ENCODE measurements at regions not wholly inside any gene's neighbourhood (a gene's known extent, or its start where the extent isn't known, plus 50 kb on each side); places are given as distances from the start of the nearest gene placed in this dataset.

DNA sequence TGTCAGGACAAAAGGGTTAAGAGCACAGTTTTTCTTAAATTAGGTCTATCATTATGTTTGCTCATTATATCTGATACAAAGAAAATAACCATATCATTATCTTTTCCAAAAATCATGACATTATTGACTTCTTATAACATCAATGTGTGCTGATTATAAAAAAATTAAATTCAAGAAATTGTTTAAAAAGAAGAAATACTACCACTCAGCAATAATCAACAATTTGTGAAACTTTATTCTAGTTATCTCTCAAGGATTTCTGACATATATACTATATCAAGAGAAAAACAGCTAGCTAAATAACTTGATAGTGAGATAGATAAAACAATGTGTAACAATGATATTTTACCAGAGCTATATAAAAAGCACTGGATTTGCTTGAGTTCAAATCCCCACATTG, 360.7 kb upstream of the PHF14 start:
- no peaks in the 10 kb centered on the region for H3K9me3 Mint-ChIP-seq
- no peaks in the 10 kb centered on the region for H3K9me3 ChIP-seq (ENCODE audit: control insufficient read depth in 1 of 2, insufficient read depth in 1 of 2, low read length in 2 of 2)
- H3K4me3 ChIP-seq (ENCODE audit: low read length) = no peak overlapping the region
- no peak for ATAC-seq (ENCODE audit: poor library complexity)
- ChIA-PET POLR2A (no interaction called here), CTCF (no interaction called here)
- H3K27ac Mint-ChIP-seq = no peak overlapping the region
- H3K36me3 Mint-ChIP-seq (ENCODE audit: low read depth) = no peaks in the 10 kb centered on the region
- H3K36me3 ChIP-seq (ENCODE audit: insufficient read depth, low read length) = no peaks in the 10 kb centered on the region
- H3K4me1 ChIP-seq (ENCODE audit: insufficient read depth, low read length) = no peaks in the 10 kb centered on the region
- H3K4me3 Mint-ChIP-seq = no peak overlapping the region
- DNase-seq = no peak
- intact Hi-C loops (cut with DNase I, micrococcal nuclease) = no loop called here
- no peaks in the 10 kb centered on the region for H3K27me3 ChIP-seq (ENCODE audit: control insufficient read depth in 1 of 2, insufficient read depth in 2 of 2, low read length in 2 of 2)
- H3K27ac ChIP-seq (ENCODE audit: low read depth in 1 of 2, low read length in 2 of 2) = no peak overlapping the region
- no peaks in the 10 kb centered on the region for H3K27me3 Mint-ChIP-seq
- TF ChIP-seq, protein P1, sequence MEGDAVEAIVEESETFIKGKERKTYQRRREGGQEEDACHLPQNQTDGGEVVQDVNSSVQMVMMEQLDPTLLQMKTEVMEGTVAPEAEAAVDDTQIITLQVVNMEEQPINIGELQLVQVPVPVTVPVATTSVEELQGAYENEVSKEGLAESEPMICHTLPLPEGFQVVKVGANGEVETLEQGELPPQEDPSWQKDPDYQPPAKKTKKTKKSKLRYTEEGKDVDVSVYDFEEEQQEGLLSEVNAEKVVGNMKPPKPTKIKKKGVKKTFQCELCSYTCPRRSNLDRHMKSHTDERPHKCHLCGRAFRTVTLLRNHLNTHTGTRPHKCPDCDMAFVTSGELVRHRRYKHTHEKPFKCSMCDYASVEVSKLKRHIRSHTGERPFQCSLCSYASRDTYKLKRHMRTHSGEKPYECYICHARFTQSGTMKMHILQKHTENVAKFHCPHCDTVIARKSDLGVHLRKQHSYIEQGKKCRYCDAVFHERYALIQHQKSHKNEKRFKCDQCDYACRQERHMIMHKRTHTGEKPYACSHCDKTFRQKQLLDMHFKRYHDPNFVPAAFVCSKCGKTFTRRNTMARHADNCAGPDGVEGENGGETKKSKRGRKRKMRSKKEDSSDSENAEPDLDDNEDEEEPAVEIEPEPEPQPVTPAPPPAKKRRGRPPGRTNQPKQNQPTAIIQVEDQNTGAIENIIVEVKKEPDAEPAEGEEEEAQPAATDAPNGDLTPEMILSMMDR (IDR thresholded peaks at IDR 0.05) = no peak
- H3K4me1 Mint-ChIP-seq (ENCODE audit: low read depth) = no peaks in the 10 kb centered on the region

- Histone ChIP-seq H3K27ac (ENCODE audit: low read depth in 1 of 2, low read length in 2 of 2) (no peak overlapping the region), H3K36me3 (ENCODE audit: insufficient read depth, low read length) (no peaks in the 10 kb centered on the region), H3K4me1 (ENCODE audit: insufficient read depth, low read length) (no peaks in the 10 kb centered on the region), H3K9me3 (ENCODE audit: control insufficient read depth in 1 of 2, insufficient read depth in 1 of 2, low read length in 2 of 2) (no peaks in the 10 kb centered on the region), H3K27me3 (ENCODE audit: control insufficient read depth in 1 of 2, insufficient read depth in 2 of 2, low read length in 2 of 2) (no peaks in the 10 kb centered on the region), H3K4me3 (ENCODE audit: low read length) (no peak overlapping the region)
- POLR2A ChIA-PET = no interaction called here
- CTCF ChIA-PET = no interaction called here
- intact Hi-C loops (cut with DNase I, micrococcal nuclease) = no loop called here
- H3K27ac Mint-ChIP-seq = no peak overlapping the region
- DNase-seq (no peak), ATAC-seq (ENCODE audit: poor library complexity) (no peak)
- no peak overlapping the region for H3K4me3 Mint-ChIP-seq
- peaks cover 2% of the 10 kb centered on the region for H3K9me3 Mint-ChIP-seq
- no peaks in the 10 kb centered on the region for H3K36me3 Mint-ChIP-seq (ENCODE audit: low read depth)
- TF ChIP-seq, protein P1 (IDR thresholded peaks at IDR 0.05) = no peak
- H3K4me1 Mint-ChIP-seq (ENCODE audit: low read depth) = no peaks in the 10 kb centered on the region
- H3K27me3 Mint-ChIP-seq = no peaks in the 10 kb centered on the region
Measured at GRCh38 chr7:10618953-10619352, 354.7 kb upstream of the PHF14 start.

DNA sequence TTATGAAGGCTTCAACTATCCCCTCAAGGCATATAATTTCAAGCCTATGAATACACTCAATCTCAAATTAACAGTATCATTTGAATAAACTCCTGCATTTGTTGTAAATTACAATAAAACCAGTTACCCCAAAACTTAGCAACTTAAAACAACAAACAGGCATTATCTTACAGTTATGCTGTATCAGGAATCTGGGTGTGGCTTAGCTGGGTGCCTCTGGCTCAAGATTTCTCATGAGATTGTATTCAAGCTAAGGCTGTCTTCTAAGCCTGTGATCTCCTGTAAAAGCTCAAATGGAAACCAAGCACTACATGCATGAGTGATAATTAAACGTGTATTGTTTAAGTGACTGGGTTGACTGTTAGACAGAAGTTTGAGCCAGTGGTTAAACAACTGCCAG, 341.0 kb upstream of the PHF14 start:
- no peaks in the 10 kb centered on the region for H3K4me1 ChIP-seq (ENCODE audit: insufficient read depth, low read length)
- intact Hi-C loops (cut with DNase I, micrococcal nuclease) = no loop called here
- H3K4me1 Mint-ChIP-seq (ENCODE audit: low read depth) = no peaks in the 10 kb centered on the region
- DNase-seq = no peak
- no peaks in the 10 kb centered on the region for H3K27me3 Mint-ChIP-seq
- no peak overlapping the region for H3K4me3 ChIP-seq (ENCODE audit: low read length)
- POLR2A ChIA-PET = no interaction called here
- no peak overlapping the region for H3K27ac ChIP-seq (ENCODE audit: low read depth in 1 of 2, low read length in 2 of 2)
- no peak for ATAC-seq (ENCODE audit: poor library complexity)
- no peaks in the 10 kb centered on the region for H3K36me3 ChIP-seq (ENCODE audit: insufficient read depth, low read length)
- H3K36me3 Mint-ChIP-seq (ENCODE audit: low read depth) = no peaks in the 10 kb centered on the region
- no peaks in the 10 kb centered on the region for H3K9me3 ChIP-seq (ENCODE audit: control insufficient read depth in 1 of 2, insufficient read depth in 1 of 2, low read length in 2 of 2)
- CTCF ChIA-PET = no interaction called here
- H3K27me3 ChIP-seq (ENCODE audit: control insufficient read depth in 1 of 2, insufficient read depth in 2 of 2, low read length in 2 of 2) = no peaks in the 10 kb centered on the region
- no peak overlapping the region for H3K4me3 Mint-ChIP-seq
- H3K9me3 Mint-ChIP-seq = peaks cover 2% of the 10 kb centered on the region
- TF ChIP-seq, protein P1 (IDR thresholded peaks at IDR 0.05) = no peak
- no peak overlapping the region for H3K27ac Mint-ChIP-seq
